ENCODE measurements at regions not wholly inside any gene's neighbourhood (a gene's known extent, or its start where the extent isn't known, plus 50 kb on each side); places are given as distances from the start of the nearest gene placed in this dataset.

GRCh38 chr2:4992226-4992625 is 700.0 kb upstream of the SOX11 start:
- no peak for TF ChIP-seq CTCF (IDR thresholded peaks at IDR 0.05)
- TF ChIP-seq POLR2A (IDR thresholded peaks at IDR 0.05), result no peak

Data from breast epithelium (tissue), 3 donors.